Memory B cell (primary cell): ENCODE measurements at regions not wholly inside any gene's neighbourhood (a gene's known extent, or its start where the extent isn't known, plus 50 kb on each side); places are given as distances from the start of the nearest gene placed in this dataset.

Experiments
- ATAC-seq: fragments of 150-1000 bp; cut with Tn5 transposase; 2 replicates; pipeline ENCODE4 v1.10.0; 2021; ENCODE audit warnings: low read depth, mild to moderate bottlenecking, moderate library complexity
- DNase-seq, 2 donors: peaks; one replicate each; pipeline ENCODE4 v3.0.0; 2022; ENCODE audit warnings: low spot score in 2 of 2
- H3K27ac Mint-ChIP-seq: one replicate; pipeline ENCODE4 v1.8.0; 2022; ENCODE audit warnings: mild to moderate bottlenecking, moderate library complexity, mixed read lengths
- H3K27me3 Mint-ChIP-seq: one replicate; pipeline ENCODE4 v1.8.0; 2022; ENCODE audit warnings: mixed read lengths
- H3K36me3 Mint-ChIP-seq: one replicate; pipeline ENCODE4 v1.8.0; 2022; ENCODE audit warnings: mild to moderate bottlenecking, mixed read lengths
- H3K4me1 Mint-ChIP-seq: one replicate; pipeline ENCODE4 v1.8.0; 2022; ENCODE audit warnings: mixed read lengths
- H3K4me3 Mint-ChIP-seq: one replicate; pipeline ENCODE4 v1.8.0; 2022; ENCODE audit warnings: mild to moderate bottlenecking, moderate library complexity, mixed read lengths
- H3K9me3 Mint-ChIP-seq: one replicate; pipeline ENCODE4 v1.8.0; 2022; ENCODE audit warnings: mixed read lengths

- Mint-ChIP-seq H3K9me3 (no peaks in the 10 kb centered on the region), H3K27ac (no peak overlapping the region), H3K4me1 (no peaks in the 10 kb centered on the region), H3K27me3 (peaks cover 6% of the 10 kb centered on the region), H3K36me3 (no peaks in the 10 kb centered on the region), H3K4me3 (no peak overlapping the region)
- no peak for DNase-seq
- no peak for ATAC-seq
These were observed 152.3 kb upstream of the GPR26 start for GRCh38 chr10:123513870-123514269.

GRCh38 chr10:123514996-123515395, 151.2 kb upstream of the GPR26 start:
- H3K27ac Mint-ChIP-seq: no peak overlapping the region
- DNase-seq: no peak
- no peak overlapping the region for H3K4me3 Mint-ChIP-seq

GRCh38 chr10:123515661-123516060, 150.5 kb upstream of the GPR26 start:
- no peaks in the 10 kb centered on the region for H3K9me3 Mint-ChIP-seq

More at GRCh38 chr10:123514996-123515395, 151.2 kb upstream of the GPR26 start:
- Mint-ChIP-seq H3K4me1 (no peaks in the 10 kb centered on the region), H3K27me3 (peaks cover 6% of the 10 kb centered on the region), H3K36me3 (no peaks in the 10 kb centered on the region), H3K9me3 (no peaks in the 10 kb centered on the region)
- ATAC-seq: no peak

GRCh38 chr10:123516291-123516690, 149.9 kb upstream of the GPR26 start:
- Mint-ChIP-seq H3K9me3 (no peaks in the 10 kb centered on the region), H3K36me3 (no peaks in the 10 kb centered on the region), H3K4me3 (no peak overlapping the region), H3K27ac (no peak overlapping the region), H3K27me3 (peaks cover 6% of the 10 kb centered on the region), H3K4me1 (no peaks in the 10 kb centered on the region)
- no peak for ATAC-seq
- no peak for DNase-seq

More at GRCh38 chr10:123515661-123516060, 150.5 kb upstream of the GPR26 start:
- no peak for ATAC-seq
- no peak overlapping the region for H3K4me3 Mint-ChIP-seq
- H3K36me3 Mint-ChIP-seq: no peaks in the 10 kb centered on the region
- H3K27me3 Mint-ChIP-seq: peaks cover 6% of the 10 kb centered on the region
- H3K27ac Mint-ChIP-seq: no peak overlapping the region
- no peak for DNase-seq
- no peaks in the 10 kb centered on the region for H3K4me1 Mint-ChIP-seq

GRCh38 chr10:123517426-123517825, 148.7 kb upstream of the GPR26 start:
- no peaks in the 10 kb centered on the region for H3K4me1 Mint-ChIP-seq
- no peaks in the 10 kb centered on the region for H3K36me3 Mint-ChIP-seq
- ATAC-seq (no peak), DNase-seq (no peak)
- H3K27me3 Mint-ChIP-seq: peaks cover 6% of the 10 kb centered on the region
- no peak overlapping the region for H3K4me3 Mint-ChIP-seq
- no peak overlapping the region for H3K27ac Mint-ChIP-seq
- no peaks in the 10 kb centered on the region for H3K9me3 Mint-ChIP-seq

- H3K36me3 Mint-ChIP-seq: no peaks in the 10 kb centered on the region
These were observed 148.3 kb upstream of the GPR26 start for GRCh38 chr10:123517901-123518300.

GRCh38 chr10:123518765-123519164, 147.4 kb upstream of the GPR26 start:
- H3K27me3 Mint-ChIP-seq: peaks cover 9% of the 10 kb centered on the region
- H3K9me3 Mint-ChIP-seq: no peaks in the 10 kb centered on the region
- H3K27ac Mint-ChIP-seq: no peak overlapping the region
- DNase-seq (no peak), ATAC-seq (no peak)
- H3K36me3 Mint-ChIP-seq: no peaks in the 10 kb centered on the region
- H3K4me1 Mint-ChIP-seq: peaks cover 4% of the 10 kb centered on the region
- no peak overlapping the region for H3K4me3 Mint-ChIP-seq

More at GRCh38 chr10:123517901-123518300, 148.3 kb upstream of the GPR26 start:
- Mint-ChIP-seq H3K4me1 (peaks cover 4% of the 10 kb centered on the region), H3K27me3 (peaks cover 9% of the 10 kb centered on the region), H3K4me3 (no peak overlapping the region), H3K27ac (no peak overlapping the region), H3K9me3 (no peaks in the 10 kb centered on the region)
- no peak for DNase-seq
- no peak for ATAC-seq

GRCh38 chr10:123519861-123520260, 146.3 kb upstream of the GPR26 start:
- ATAC-seq (no peak), DNase-seq (no peak)
- peaks cover 4% of the 10 kb centered on the region for H3K4me1 Mint-ChIP-seq
- H3K36me3 Mint-ChIP-seq: no peaks in the 10 kb centered on the region
- no peaks in the 10 kb centered on the region for H3K9me3 Mint-ChIP-seq
- H3K27me3 Mint-ChIP-seq: peaks cover 9% of the 10 kb centered on the region
- H3K27ac Mint-ChIP-seq: no peak overlapping the region
- no peak overlapping the region for H3K4me3 Mint-ChIP-seq

GRCh38 chr10:123521076-123521475, 145.1 kb upstream of the GPR26 start:
- no peaks in the 10 kb centered on the region for H3K9me3 Mint-ChIP-seq
- no peak overlapping the region for H3K4me3 Mint-ChIP-seq
- no peaks in the 10 kb centered on the region for H3K36me3 Mint-ChIP-seq
- no peak overlapping the region for H3K27ac Mint-ChIP-seq
- DNase-seq: no peak
- ATAC-seq: no peak
- peaks cover 2% of the 10 kb centered on the region for H3K27me3 Mint-ChIP-seq
- peaks cover 4% of the 10 kb centered on the region for H3K4me1 Mint-ChIP-seq

- DNase-seq (no peak), ATAC-seq (no peak)
- no peak overlapping the region for H3K27ac Mint-ChIP-seq
- H3K4me1 Mint-ChIP-seq: peaks cover 4% of the 10 kb centered on the region
- H3K9me3 Mint-ChIP-seq: no peaks in the 10 kb centered on the region
- H3K27me3 Mint-ChIP-seq: peaks cover 2% of the 10 kb centered on the region
- H3K36me3 Mint-ChIP-seq: no peaks in the 10 kb centered on the region
- no peak overlapping the region for H3K4me3 Mint-ChIP-seq
These were observed 144.6 kb upstream of the GPR26 start for GRCh38 chr10:123521556-123521955.

- no peak overlapping the region for H3K27ac Mint-ChIP-seq
- H3K4me1 Mint-ChIP-seq: peaks cover 4% of the 10 kb centered on the region
- H3K4me3 Mint-ChIP-seq: no peak overlapping the region
- H3K36me3 Mint-ChIP-seq: no peaks in the 10 kb centered on the region
- peaks cover 2% of the 10 kb centered on the region for H3K27me3 Mint-ChIP-seq
- ATAC-seq: no peak
- no peak for DNase-seq
- H3K9me3 Mint-ChIP-seq: no peaks in the 10 kb centered on the region
These were observed 143.3 kb upstream of the GPR26 start for GRCh38 chr10:123522702-123523312.

GRCh38 chr10:123523833-123524232, 142.3 kb upstream of the GPR26 start:
- H3K4me1 Mint-ChIP-seq: peaks cover 4% of the 10 kb centered on the region
- H3K9me3 Mint-ChIP-seq: no peaks in the 10 kb centered on the region
- H3K4me3 Mint-ChIP-seq: no peak overlapping the region
- ATAC-seq (no peak), DNase-seq (no peak)
- no peaks in the 10 kb centered on the region for H3K36me3 Mint-ChIP-seq
- no peak overlapping the region for H3K27ac Mint-ChIP-seq
- peaks cover 2% of the 10 kb centered on the region for H3K27me3 Mint-ChIP-seq

- DNase-seq (no peak), ATAC-seq (no peak)
- Mint-ChIP-seq H3K36me3 (no peaks in the 10 kb centered on the region), H3K4me3 (no peak overlapping the region), H3K27me3 (peaks cover 2% of the 10 kb centered on the region), H3K4me1 (peaks cover 4% of the 10 kb centered on the region), H3K27ac (no peak overlapping the region), H3K9me3 (no peaks in the 10 kb centered on the region)
These were observed 139.6 kb upstream of the GPR26 start for GRCh38 chr10:123526356-123527064.

- peaks cover 1% of the 10 kb centered on the region for H3K9me3 Mint-ChIP-seq
- ATAC-seq (no peak), DNase-seq (no peak)
- H3K27me3 Mint-ChIP-seq: peaks cover 3% of the 10 kb centered on the region
- H3K36me3 Mint-ChIP-seq: peaks cover 1% of the 10 kb centered on the region
- H3K4me3 Mint-ChIP-seq: no peak overlapping the region
- H3K4me1 Mint-ChIP-seq: peaks cover 4% of the 10 kb centered on the region
- no peak overlapping the region for H3K27ac Mint-ChIP-seq
These were observed 139.0 kb upstream of the GPR26 start for GRCh38 chr10:123527151-123527550.
